ENCODE measurements at regions not wholly inside any gene's neighbourhood (a gene's known extent, or its start where the extent isn't known, plus 50 kb on each side); places are given as distances from the start of the nearest gene placed in this dataset.

- TF ChIP-seq CTCF (conservative IDR thresholded peaks at IDR 0.05): no peak
- TF ChIP-seq ZFX (IDR thresholded peaks at IDR 0.05): no peak
- no peak overlapping the region for H3K27ac ChIP-seq
Measured at GRCh38 chr3:74491874-74492273, 122.6 kb downstream of the CNTN3 start.

- H3K27ac ChIP-seq: no peak overlapping the region
- no peak for TF ChIP-seq ZFX (IDR thresholded peaks at IDR 0.05)
Measured at GRCh38 chr3:74489050-74489792, 125.2 kb downstream of the CNTN3 start.

GRCh38 chr3:74479915-74480314 lies 134.5 kb downstream of the CNTN3 start:
- TF ChIP-seq ZFX (IDR thresholded peaks at IDR 0.05) (no peak), CTCF (conservative IDR thresholded peaks at IDR 0.05) (no peak)
- no peak overlapping the region for H3K27ac ChIP-seq

GRCh38 chr3:74470313-74470712 lies 144.1 kb downstream of the CNTN3 start:
- H3K27ac ChIP-seq: no peak overlapping the region
- no peak for TF ChIP-seq CTCF (conservative IDR thresholded peaks at IDR 0.05)
- no peak for TF ChIP-seq ZFX (IDR thresholded peaks at IDR 0.05)

GRCh38 chr3:74469713-74470112 lies 144.7 kb downstream of the CNTN3 start:
- no peak overlapping the region for H3K27ac ChIP-seq
- TF ChIP-seq ZFX (IDR thresholded peaks at IDR 0.05) (no peak), CTCF (conservative IDR thresholded peaks at IDR 0.05) (no peak)

- TF ChIP-seq CTCF (conservative IDR thresholded peaks at IDR 0.05) (no peak), ZFX (IDR thresholded peaks at IDR 0.05) (no peak)
- H3K27ac ChIP-seq: no peak overlapping the region
Measured at GRCh38 chr3:74469151-74469550, 145.3 kb downstream of the CNTN3 start.

GRCh38 chr3:74465715-74466410 lies 148.6 kb downstream of the CNTN3 start:
- TF ChIP-seq ZFX (IDR thresholded peaks at IDR 0.05): no peak
- TF ChIP-seq CTCF (conservative IDR thresholded peaks at IDR 0.05): no peak
- no peak overlapping the region for H3K27ac ChIP-seq

All from C4-2B (cell line).